NCI-H146 (cell line): ENCODE measurements at regions not wholly inside any gene's neighbourhood (a gene's known extent, or its start where the extent isn't known, plus 50 kb on each side); places are given as distances from the start of the nearest gene placed in this dataset.
"Not testable (repeated sequence)": the region's sequence is repeated elsewhere in the genome, so short reads cannot be mapped to it uniquely, and the experiment has no call there.

Source experiments
- DNase-seq: peaks from one replicate; lab custom pipeline; 2025; lab: John Stamatoyannopoulos, UW

- no peak for DNase-seq
These were observed 163.7 kb downstream of the ESM1 start for GRCh38 chr5:54821445-54822323.

GRCh38 chr5:54820346-54821134, 164.9 kb downstream of the ESM1 start:
- DNase-seq, result no peak

- no peak for DNase-seq
These were observed 178.0 kb downstream of the ESM1 start for GRCh38 chr5:54807421-54807820.

- no peak for DNase-seq
These were observed 180.9 kb downstream of the ESM1 start for GRCh38 chr5:54804521-54804920.

- no peak for DNase-seq
These were observed 181.3 kb downstream of the ESM1 start for GRCh38 chr5:54804086-54804485.

- no peak for DNase-seq
These were observed 181.9 kb downstream of the ESM1 start for GRCh38 chr5:54803471-54804011.

- no peak for DNase-seq
These were observed 185.7 kb downstream of the ESM1 start for GRCh38 chr5:54799645-54800044.

GRCh38 chr5:54795777-54796176, 189.6 kb downstream of the ESM1 start:
- DNase-seq, result no peak

GRCh38 chr5:54795284-54795683, 190.1 kb downstream of the ESM1 start:
- no peak for DNase-seq

GRCh38 chr5:54794135-54794975, 191.0 kb downstream of the ESM1 start:
- DNase-seq, result no peak

- no peak for DNase-seq
These were observed 191.8 kb downstream of the ESM1 start for GRCh38 chr5:54793468-54794134.

- no peak for DNase-seq
These were observed 192.6 kb downstream of the ESM1 start for GRCh38 chr5:54792611-54793404.

- not testable (repeated sequence) for DNase-seq
These were observed 197.5 kb downstream of the ESM1 start for GRCh38 chr5:54787910-54788309.

GRCh38 chr5:54785729-54786591, 199.4 kb downstream of the ESM1 start:
- no peak for DNase-seq

GRCh38 chr5:54778783-54779182, 206.6 kb downstream of the ESM1 start:
- no peak for DNase-seq

- no peak for DNase-seq
These were observed 209.7 kb downstream of the ESM1 start for GRCh38 chr5:54775645-54776044.

- DNase-seq, result no peak
These were observed 210.9 kb downstream of the ESM1 start for GRCh38 chr5:54774281-54775170.

- no peak for DNase-seq
These were observed 212.7 kb downstream of the ESM1 start for GRCh38 chr5:54772684-54773083.

GRCh38 chr5:54772231-54772630, 213.2 kb downstream of the ESM1 start:
- DNase-seq, result no peak
